ENCODE measurements at regions not wholly inside any gene's neighbourhood (a gene's known extent, or its start where the extent isn't known, plus 50 kb on each side); places are given as distances from the start of the nearest gene placed in this dataset.

- no peak for DNase-seq (ENCODE audit: low spot score)
Observed at GRCh38 chr2:215601526-215601925, 165.7 kb upstream of the FN1 start.

- DNase-seq (ENCODE audit: low spot score): peak; percentile 65
Observed at GRCh38 chr2:215598376-215598975, 162.6 kb upstream of the FN1 start.

GRCh38 chr2:215597577-215597976, 161.7 kb upstream of the FN1 start:
- no peak for DNase-seq (ENCODE audit: low spot score)

GRCh38 chr2:215594766-215595165, 158.9 kb upstream of the FN1 start:
- DNase-seq (ENCODE audit: low spot score): no peak

- no peak for DNase-seq (ENCODE audit: low spot score)
Observed at GRCh38 chr2:215590010-215590745, 154.3 kb upstream of the FN1 start.

GRCh38 chr2:215583881-215584280, 148.0 kb upstream of the FN1 start:
- DNase-seq (ENCODE audit: low spot score): no peak

- DNase-seq (ENCODE audit: low spot score): peak; percentile 75
Observed at GRCh38 chr2:215579809-215580208, 143.9 kb upstream of the FN1 start.

GRCh38 chr2:215577356-215577755, 141.5 kb upstream of the FN1 start:
- DNase-seq (ENCODE audit: low spot score): no peak

- DNase-seq (ENCODE audit: low spot score): no peak
Observed at GRCh38 chr2:215576572-215576971, 140.7 kb upstream of the FN1 start.

- DNase-seq (ENCODE audit: low spot score): peak; percentile 28
Observed at GRCh38 chr2:215573496-215573895, 137.6 kb upstream of the FN1 start.

GRCh38 chr2:215572341-215572848, 136.5 kb upstream of the FN1 start:
- DNase-seq (ENCODE audit: low spot score): no peak

- DNase-seq (ENCODE audit: low spot score): no peak
Observed at GRCh38 chr2:215571689-215572088, 135.8 kb upstream of the FN1 start.

GRCh38 chr2:215567504-215567903, 131.6 kb upstream of the FN1 start:
- no peak for DNase-seq (ENCODE audit: low spot score)

- DNase-seq (ENCODE audit: low spot score): no peak
Observed at GRCh38 chr2:215565897-215566296, 130.0 kb upstream of the FN1 start.

- DNase-seq (ENCODE audit: low spot score): no peak
Observed at GRCh38 chr2:215557701-215558100, 121.8 kb upstream of the FN1 start.

GRCh38 chr2:215556979-215557378, 121.1 kb upstream of the FN1 start:
- DNase-seq (ENCODE audit: low spot score): no peak

- DNase-seq (ENCODE audit: low spot score): no peak
Observed at GRCh38 chr2:215554689-215555498, 119.0 kb upstream of the FN1 start.

- DNase-seq (ENCODE audit: low spot score): no peak
Observed at GRCh38 chr2:215553946-215554345, 118.1 kb upstream of the FN1 start.

- DNase-seq (ENCODE audit: low spot score): no peak
Observed at GRCh38 chr2:215552144-215552580, 116.3 kb upstream of the FN1 start.

GRCh38 chr2:215550331-215550730, 114.5 kb upstream of the FN1 start:
- DNase-seq (ENCODE audit: low spot score): no peak

- DNase-seq (ENCODE audit: low spot score): no peak
Observed at GRCh38 chr2:215548714-215549113, 112.8 kb upstream of the FN1 start.

GRCh38 chr2:215542690-215543089, 106.8 kb upstream of the FN1 start:
- DNase-seq (ENCODE audit: low spot score): no peak

- DNase-seq (ENCODE audit: low spot score): peak; percentile 67
Observed at GRCh38 chr2:215540658-215541057, 104.8 kb upstream of the FN1 start.

Data from AG20443 (cell line).